BJ (cell line): ENCODE measurements at regions not wholly inside any gene's neighbourhood (a gene's known extent, or its start where the extent isn't known, plus 50 kb on each side); places are given as distances from the start of the nearest gene placed in this dataset.

Experiments used
- CTCF ChIA-PET: fragments of 350-600 bp; formaldehyde crosslinking; extraction: SDS; loops from one replicate; lab custom pipeline; 2021; ENCODE audit warnings: antibody characterized with exemption, inconsistent platforms; lab: Yijun Ruan, JAX
- POLR2A ChIA-PET: fragments of 300-600 bp; sonication (Branson Sonifier 250); formaldehyde crosslinking; extraction: SDS; loops from one replicate; lab custom pipeline; 2021; ENCODE audit warnings: antibody characterized with exemption; lab: Charles Lee
- DNase-seq: peaks from one replicate; pipeline ENCODE4 v3.0.0-alpha.2; 2011; ENCODE audit warnings: low read depth
- H3K27me3 ChIP-seq: 2 replicates; pipeline ENCODE4 v1.6.0; 2011; ENCODE audit warnings: low read length; ENCODE audit not compliant: control insufficient read depth, insufficient read depth
- H3K36me3 ChIP-seq: 2 replicates; pipeline ENCODE4 v1.5.1; 2011; ENCODE audit warnings: low read length; ENCODE audit not compliant: control insufficient read depth, insufficient read depth
- H3K4me3 ChIP-seq: 2 replicates; pipeline ENCODE4 v1.5.1; 2011; ENCODE audit warnings: low read depth, mild to moderate bottlenecking, control low read depth, low read length
- TF ChIP-seq, protein P1 (sequence below): IDR thresholded peaks from 2 replicates; pipeline ENCODE4 v1.5.1; 2011; ENCODE audit warnings: low read depth, mild to moderate bottlenecking, control low read depth, inconsistent platforms, low read length, moderate library complexity; ENCODE audit not compliant: insufficient read depth

GRCh38 chr12:114841557-114842251, 157.7 kb upstream of the TBX3 start:
- Histone ChIP-seq H3K36me3 (no peaks in the 10 kb centered on the region), H3K27me3 (no peaks in the 10 kb centered on the region), H3K4me3 (no peak overlapping the region)
- DNase-seq = no peak
- CTCF ChIA-PET = interaction anchor here (0.5 kb wide), 1 partner anchor 45 kb away, joined by 3 read pairs; no protein-coding TSS in a partner anchor
- POLR2A ChIA-PET = no interaction called here
- TF ChIP-seq, protein P1, sequence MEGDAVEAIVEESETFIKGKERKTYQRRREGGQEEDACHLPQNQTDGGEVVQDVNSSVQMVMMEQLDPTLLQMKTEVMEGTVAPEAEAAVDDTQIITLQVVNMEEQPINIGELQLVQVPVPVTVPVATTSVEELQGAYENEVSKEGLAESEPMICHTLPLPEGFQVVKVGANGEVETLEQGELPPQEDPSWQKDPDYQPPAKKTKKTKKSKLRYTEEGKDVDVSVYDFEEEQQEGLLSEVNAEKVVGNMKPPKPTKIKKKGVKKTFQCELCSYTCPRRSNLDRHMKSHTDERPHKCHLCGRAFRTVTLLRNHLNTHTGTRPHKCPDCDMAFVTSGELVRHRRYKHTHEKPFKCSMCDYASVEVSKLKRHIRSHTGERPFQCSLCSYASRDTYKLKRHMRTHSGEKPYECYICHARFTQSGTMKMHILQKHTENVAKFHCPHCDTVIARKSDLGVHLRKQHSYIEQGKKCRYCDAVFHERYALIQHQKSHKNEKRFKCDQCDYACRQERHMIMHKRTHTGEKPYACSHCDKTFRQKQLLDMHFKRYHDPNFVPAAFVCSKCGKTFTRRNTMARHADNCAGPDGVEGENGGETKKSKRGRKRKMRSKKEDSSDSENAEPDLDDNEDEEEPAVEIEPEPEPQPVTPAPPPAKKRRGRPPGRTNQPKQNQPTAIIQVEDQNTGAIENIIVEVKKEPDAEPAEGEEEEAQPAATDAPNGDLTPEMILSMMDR = no peak

DNA sequence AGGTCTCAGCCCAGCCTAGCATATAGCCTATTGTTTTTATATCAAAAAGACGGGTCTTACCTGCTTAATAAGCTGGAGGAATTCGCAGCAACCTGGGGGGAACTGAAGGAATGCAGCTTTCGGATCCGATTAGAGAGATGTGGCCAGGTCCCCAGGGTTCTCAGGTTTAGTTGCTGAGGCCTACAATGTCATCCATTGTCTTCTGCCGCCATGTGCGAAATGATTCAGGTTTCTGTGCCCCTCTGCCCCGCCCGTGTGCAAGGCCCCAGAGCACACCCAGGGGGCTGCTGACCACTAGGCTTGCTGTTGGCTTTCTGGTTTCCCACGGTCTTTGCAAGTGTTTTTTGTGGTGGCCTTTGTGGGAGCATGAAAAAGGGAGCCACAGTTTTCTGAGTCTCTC, 154.5 kb upstream of the TBX3 start:
- DNase-seq = no peak
- TF ChIP-seq, protein P1 = no peak
- ChIA-PET CTCF (no interaction called here), POLR2A (no interaction called here)
- H3K27me3 ChIP-seq = no peaks in the 10 kb centered on the region
- no peaks in the 10 kb centered on the region for H3K36me3 ChIP-seq
- no peak overlapping the region for H3K4me3 ChIP-seq

- no peaks in the 10 kb centered on the region for H3K36me3 ChIP-seq
- ChIA-PET CTCF (interaction anchor here (1.0 kb wide), 1 partner anchor 10 kb away, joined by 6 read pairs; no protein-coding TSS in a partner anchor), POLR2A (no interaction called here)
- TF ChIP-seq, protein P1 = no peak
- DNase-seq = no peak
- H3K4me3 ChIP-seq = no peak overlapping the region
- H3K27me3 ChIP-seq = no peaks in the 10 kb centered on the region
Measured at GRCh38 chr12:114836609-114837008, 152.6 kb upstream of the TBX3 start.

DNA sequence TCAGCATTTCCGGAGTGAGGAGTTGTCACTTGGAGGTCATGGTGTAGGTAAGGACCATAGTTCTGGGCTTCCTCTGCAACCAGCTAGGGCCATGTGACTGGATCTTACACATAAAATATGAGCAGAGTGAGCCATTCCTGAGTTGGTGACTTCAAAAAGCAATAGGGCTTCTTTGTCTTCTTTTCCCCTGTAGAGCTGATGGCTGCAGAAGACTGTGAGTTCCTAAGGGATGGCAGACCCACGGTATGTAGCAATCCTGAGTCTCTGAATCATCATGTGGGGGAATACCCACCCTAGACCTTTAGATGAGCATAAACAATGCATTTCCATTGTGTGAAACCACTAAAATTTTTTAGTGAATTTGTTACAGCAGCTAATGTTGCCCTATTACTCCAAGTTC, 151.1 kb upstream of the TBX3 start:
- ChIA-PET CTCF (interaction anchor here (1.0 to 2.0 kb wide), 3 partner anchors 10 to 61 kb away, joined by 3 to 7 read pairs (median 3); no protein-coding TSS in a partner anchor), POLR2A (no interaction called here)
- Histone ChIP-seq H3K4me3 (no peak overlapping the region), H3K36me3 (no peaks in the 10 kb centered on the region), H3K27me3 (no peaks in the 10 kb centered on the region)
- TF ChIP-seq, protein P1 = no peak
- DNase-seq = peak; percentile 42

DNA sequence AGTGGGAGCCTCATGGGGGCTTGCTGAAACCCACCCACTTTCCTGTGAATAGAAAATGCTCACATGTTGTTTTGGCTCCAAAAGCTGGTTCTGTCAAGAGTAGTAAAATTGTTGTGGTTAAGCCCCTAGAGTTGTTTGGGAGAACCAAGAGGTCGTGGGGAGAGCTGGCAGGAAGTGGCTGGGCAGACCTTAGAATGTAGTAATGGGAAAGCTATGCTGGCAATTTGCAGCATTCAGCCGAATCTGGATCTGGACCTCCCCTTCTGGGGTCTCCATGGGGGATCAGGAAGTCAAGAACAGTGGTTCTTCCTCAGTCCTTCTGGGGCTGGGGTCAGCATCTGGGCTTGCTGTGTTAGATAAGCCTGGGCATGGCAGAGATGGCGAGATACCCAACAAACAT, 150.6 kb upstream of the TBX3 start:
- H3K36me3 ChIP-seq = no peaks in the 10 kb centered on the region
- no peak overlapping the region for H3K4me3 ChIP-seq
- no peaks in the 10 kb centered on the region for H3K27me3 ChIP-seq
- ChIA-PET POLR2A (no interaction called here), CTCF (interaction anchor here (1.0 to 2.0 kb wide), 3 partner anchors 10 to 62 kb away, joined by 3 to 7 read pairs (median 3); no protein-coding TSS in a partner anchor)
- no peak for DNase-seq
- TF ChIP-seq, protein P1 = no peak
